Activated CD8-positive, alpha-beta T cell treated with anti-CD3 and anti-CD28 coated beads for 36 hours (primary cell): ENCODE measurements at regions not wholly inside any gene's neighbourhood (a gene's known extent, or its start where the extent isn't known, plus 50 kb on each side); places are given as distances from the start of the nearest gene placed in this dataset.

Experiments
- ATAC-seq: fragments of 200-7000 bp; cut with Tn5 transposase; one replicate; pipeline ENCODE4 v1.10.0; 2021; ENCODE audit warnings: mild to moderate bottlenecking, moderate library complexity
- CTCF ChIA-PET: fragments of 350-600 bp; sonication (Branson Sonifier 250); formaldehyde crosslinking; loops from one replicate; lab custom pipeline; 2021; ENCODE audit warnings: antibody characterized with exemption; lab: Charles Lee
- POLR2A ChIA-PET: fragments of 350-600 bp; sonication (Branson Sonifier 250); formaldehyde crosslinking; loops from one replicate; lab custom pipeline; 2021; ENCODE audit warnings: antibody characterized with exemption; lab: Charles Lee
- DNase-seq: peaks from one replicate; pipeline ENCODE4 v3.0.0-alpha.2; 2020
- H3K27ac Mint-ChIP-seq: one replicate; pipeline ENCODE4 v1.8.0; 2021; ENCODE audit warnings: mild to moderate bottlenecking, mixed read lengths
- H3K27me3 Mint-ChIP-seq: one replicate; pipeline ENCODE4 v1.8.0; 2021; ENCODE audit warnings: mixed read lengths
- H3K36me3 Mint-ChIP-seq: one replicate; pipeline ENCODE4 v1.8.0; 2021; ENCODE audit warnings: low read depth, mixed read lengths
- H3K4me1 Mint-ChIP-seq: one replicate; pipeline ENCODE4 v1.8.0; 2021; ENCODE audit warnings: low read depth, mixed read lengths
- H3K4me3 Mint-ChIP-seq: one replicate; pipeline ENCODE4 v1.8.0; 2021; ENCODE audit warnings: mild to moderate bottlenecking, moderate library complexity, mixed read lengths
- H3K9me3 Mint-ChIP-seq: one replicate; pipeline ENCODE4 v1.8.0; 2021; ENCODE audit warnings: mixed read lengths
- CTCF ChIP-seq: fragments of 200-600 bp; IDR thresholded peaks from one replicate; pipeline ENCODE4 v1.8.0; 2022; ENCODE audit warnings: antibody characterized with exemption, mild to moderate bottlenecking
- intact Hi-C: fragments of 100-400 bp; cut with micrococcal nuclease; formaldehyde crosslinking; loops from one replicate; pipeline ENCODE4 v1.10.0; 2022

- no peak for ATAC-seq
- intact Hi-C loops = no loop called here
- POLR2A ChIA-PET = no interaction called here
Observed at GRCh38 chr2:58908501-58909154, 667.5 kb upstream of the FANCL start.

GRCh38 chr2:58907644-58908043, 666.5 kb upstream of the FANCL start:
- H3K4me3 Mint-ChIP-seq = no peak overlapping the region
- no peak for TF ChIP-seq CTCF
- H3K36me3 Mint-ChIP-seq = no peaks in the 10 kb centered on the region
- ChIA-PET POLR2A (no interaction called here), CTCF (no interaction called here)
- ATAC-seq (no peak), DNase-seq (no peak)
- H3K9me3 Mint-ChIP-seq = no peaks in the 10 kb centered on the region
- intact Hi-C loops = no loop called here
- no peak overlapping the region for H3K27ac Mint-ChIP-seq
- H3K4me1 Mint-ChIP-seq = no peaks in the 10 kb centered on the region
- H3K27me3 Mint-ChIP-seq = peaks cover 2% of the 10 kb centered on the region

More at GRCh38 chr2:58908501-58909154, 667.5 kb upstream of the FANCL start:
- Mint-ChIP-seq H3K27me3 (peaks cover 2% of the 10 kb centered on the region), H3K4me3 (no peak overlapping the region), H3K4me1 (no peaks in the 10 kb centered on the region), H3K9me3 (no peaks in the 10 kb centered on the region), H3K36me3 (no peaks in the 10 kb centered on the region), H3K27ac (no peak overlapping the region)
- no peak for DNase-seq
- CTCF ChIA-PET = no interaction called here
- no peak for TF ChIP-seq CTCF

GRCh38 chr2:58906081-58906645, 665.0 kb upstream of the FANCL start:
- intact Hi-C loops = no loop called here
- H3K27me3 Mint-ChIP-seq = peaks cover 2% of the 10 kb centered on the region
- ChIA-PET CTCF (interaction anchor here (1.4 kb wide), 1 partner anchor 12 kb away, joined by 3 read pairs; no protein-coding TSS in a partner anchor), POLR2A (no interaction called here)
- H3K27ac Mint-ChIP-seq = no peak overlapping the region
- no peak for TF ChIP-seq CTCF
- ATAC-seq (no peak), DNase-seq (no peak)
- no peaks in the 10 kb centered on the region for H3K4me1 Mint-ChIP-seq
- no peaks in the 10 kb centered on the region for H3K9me3 Mint-ChIP-seq
- no peak overlapping the region for H3K4me3 Mint-ChIP-seq
- H3K36me3 Mint-ChIP-seq = no peaks in the 10 kb centered on the region

- POLR2A ChIA-PET = interaction anchor here (0.5 kb wide), 1 partner anchor 836 kb away, joined by 3 read pairs; no protein-coding TSS in a partner anchor
- H3K27me3 Mint-ChIP-seq = peaks cover 3% of the 10 kb centered on the region
- DNase-seq = no peak
Observed at GRCh38 chr2:58904095-58904494, 663.0 kb upstream of the FANCL start.

More at GRCh38 chr2:58904095-58904494, 663.0 kb upstream of the FANCL start:
- Mint-ChIP-seq H3K9me3 (no peaks in the 10 kb centered on the region), H3K4me3 (no peak overlapping the region), H3K36me3 (no peaks in the 10 kb centered on the region), H3K27ac (no peak overlapping the region), H3K4me1 (no peaks in the 10 kb centered on the region)
- intact Hi-C loops = no loop called here
- CTCF ChIA-PET = no interaction called here
- no peak for ATAC-seq
- no peak for TF ChIP-seq CTCF
